ENCODE measurements at regions not wholly inside any gene's neighbourhood (a gene's known extent, or its start where the extent isn't known, plus 50 kb on each side); places are given as distances from the start of the nearest gene placed in this dataset.

GRCh38 chr5:116759860-116760640 is 185.4 kb upstream of the SEMA6A start:
- no peak overlapping the region for H3K9ac ChIP-seq
- Mint-ChIP-seq H3K9me3 (peaks cover 21% of the 10 kb centered on the region), H3K36me3 (peaks cover 3% of the 10 kb centered on the region), H3K27ac (peak overlapping the region; percentile 94), H3K4me3 (peak overlapping the region; percentile 75), H3K4me1 (peaks cover 43% of the 10 kb centered on the region), H3K27me3 (ENCODE audit: insufficient read depth, low read depth) (peaks cover 5% of the 10 kb centered on the region)
- peak; percentile 94 for DNase-seq (ENCODE audit: low spot score)
- no peaks in the 10 kb centered on the region for H3K36me3 ChIP-seq
- H3F3A ChIP-seq (ENCODE audit: low read depth): peaks cover 48% of the 10 kb centered on the region
- no peaks in the 10 kb centered on the region for H4K20me1 ChIP-seq (ENCODE audit: low read depth)
- H3K9me3 ChIP-seq (ENCODE audit: low read depth): peaks cover 8% of the 10 kb centered on the region
- peak overlapping the region; percentile 95 for H3K27ac ChIP-seq
- peak overlapping the region; percentile 60 for H3K4me2 ChIP-seq
- H2AFZ ChIP-seq (replicated peaks): no peak overlapping the region
- peaks cover 54% of the 10 kb centered on the region for H3K4me1 ChIP-seq
- H3K79me2 ChIP-seq (ENCODE audit: low read depth): no peaks in the 10 kb centered on the region
- no peak overlapping the region for H3K4me3 ChIP-seq
- H3K27me3 ChIP-seq: no peaks in the 10 kb centered on the region
- TF ChIP-seq CTCF (IDR thresholded peaks at IDR 0.05): no peak
- no peak for TF ChIP-seq EZH2phosphoT487 (IDR thresholded peaks at IDR 0.05)
- TF ChIP-seq EZH2 (IDR thresholded peaks at IDR 0.05): no peak

DNA sequence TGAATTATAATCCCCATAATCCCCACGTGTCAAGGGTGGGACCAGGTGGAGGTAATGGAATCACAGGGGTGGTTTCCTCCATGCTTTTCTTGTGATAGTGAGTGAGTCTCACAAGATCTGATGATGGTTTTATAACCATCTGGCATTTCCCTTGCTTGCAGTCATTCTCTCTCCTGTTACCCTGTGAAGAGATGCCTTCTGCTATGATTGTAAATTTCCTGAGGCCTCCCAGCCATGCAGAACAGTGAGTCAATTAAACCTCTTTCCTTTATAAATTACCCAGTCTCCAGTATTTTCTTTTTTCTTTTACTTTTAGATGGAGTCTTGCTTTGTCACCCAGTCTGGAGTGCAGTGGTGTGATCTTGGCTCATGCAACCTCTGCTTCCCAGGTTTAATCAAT is 182.7 kb upstream of the SEMA6A start:
- H3K27ac Mint-ChIP-seq: peak overlapping the region; percentile 8
- no peak for TF ChIP-seq EZH2phosphoT487 (IDR thresholded peaks at IDR 0.05)
- TF ChIP-seq CTCF (IDR thresholded peaks at IDR 0.05): no peak
- no peak for TF ChIP-seq EZH2 (IDR thresholded peaks at IDR 0.05)
- H3K9me3 ChIP-seq (ENCODE audit: low read depth): peaks cover 8% of the 10 kb centered on the region
- no peak overlapping the region for H3K27ac ChIP-seq
- peaks cover 3% of the 10 kb centered on the region for H3K36me3 Mint-ChIP-seq
- H3K4me1 Mint-ChIP-seq: peaks cover 36% of the 10 kb centered on the region
- no peaks in the 10 kb centered on the region for H3K36me3 ChIP-seq
- H3K4me3 ChIP-seq: no peak overlapping the region
- H3K9ac ChIP-seq: no peak overlapping the region
- H3K4me3 Mint-ChIP-seq: no peak overlapping the region
- no peaks in the 10 kb centered on the region for H4K20me1 ChIP-seq (ENCODE audit: low read depth)
- H3K27me3 ChIP-seq: no peaks in the 10 kb centered on the region
- no peak for DNase-seq (ENCODE audit: low spot score)
- H3K79me2 ChIP-seq (ENCODE audit: low read depth): no peaks in the 10 kb centered on the region
- H2AFZ ChIP-seq (replicated peaks): no peak overlapping the region
- H3K27me3 Mint-ChIP-seq (ENCODE audit: insufficient read depth, low read depth): peaks cover 3% of the 10 kb centered on the region
- peaks cover 24% of the 10 kb centered on the region for H3K9me3 Mint-ChIP-seq
- H3K4me1 ChIP-seq: peaks cover 50% of the 10 kb centered on the region
- no peak overlapping the region for H3K4me2 ChIP-seq
- H3F3A ChIP-seq (ENCODE audit: low read depth): peaks cover 45% of the 10 kb centered on the region

DNA sequence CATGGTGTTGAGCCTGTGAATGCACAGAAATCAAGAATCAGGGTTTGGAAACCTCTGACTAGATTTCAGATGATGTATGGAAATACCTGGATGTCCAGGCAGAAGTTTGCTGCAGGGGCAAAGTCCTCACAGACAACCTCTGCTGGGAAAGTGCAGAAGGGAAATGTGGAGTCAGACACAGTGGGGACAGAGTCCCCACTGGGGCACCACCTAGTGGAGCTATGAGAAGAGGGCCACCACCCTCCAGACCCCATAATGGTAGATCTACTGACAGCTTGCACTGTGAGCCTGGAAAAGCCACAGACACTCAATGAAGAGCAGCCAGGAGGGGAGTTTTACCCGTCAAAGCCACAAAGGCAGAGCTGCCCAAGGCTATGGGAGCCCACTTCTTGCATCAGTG is 181.9 kb upstream of the SEMA6A start:
- no peaks in the 10 kb centered on the region for H3K27me3 ChIP-seq
- no peak overlapping the region for H3K4me3 ChIP-seq
- H3K27ac Mint-ChIP-seq: no peak overlapping the region
- H3K9me3 ChIP-seq (ENCODE audit: low read depth): peaks cover 8% of the 10 kb centered on the region
- peaks cover 3% of the 10 kb centered on the region for H3K36me3 Mint-ChIP-seq
- H3K9ac ChIP-seq: no peak overlapping the region
- H3K36me3 ChIP-seq: no peaks in the 10 kb centered on the region
- peaks cover 31% of the 10 kb centered on the region for H3K4me1 Mint-ChIP-seq
- TF ChIP-seq EZH2 (IDR thresholded peaks at IDR 0.05) (no peak), EZH2phosphoT487 (IDR thresholded peaks at IDR 0.05) (no peak), CTCF (IDR thresholded peaks at IDR 0.05) (no peak)
- peaks cover 50% of the 10 kb centered on the region for H3K4me1 ChIP-seq
- DNase-seq (ENCODE audit: low spot score): no peak
- H3K9me3 Mint-ChIP-seq: peaks cover 24% of the 10 kb centered on the region
- no peaks in the 10 kb centered on the region for H3K79me2 ChIP-seq (ENCODE audit: low read depth)
- no peak overlapping the region for H3K4me2 ChIP-seq
- peaks cover 37% of the 10 kb centered on the region for H3F3A ChIP-seq (ENCODE audit: low read depth)
- peaks cover 3% of the 10 kb centered on the region for H3K27me3 Mint-ChIP-seq (ENCODE audit: insufficient read depth, low read depth)
- no peak overlapping the region for H2AFZ ChIP-seq (replicated peaks)
- no peak overlapping the region for H3K27ac ChIP-seq
- H4K20me1 ChIP-seq (ENCODE audit: low read depth): no peaks in the 10 kb centered on the region
- no peak overlapping the region for H3K4me3 Mint-ChIP-seq

Data from neural progenitor cell (in vitro differentiated cells).